ENCODE measurements at regions not wholly inside any gene's neighbourhood (a gene's known extent, or its start where the extent isn't known, plus 50 kb on each side); places are given as distances from the start of the nearest gene placed in this dataset.

GRCh38 chr12:47383942-47384341, 304.2 kb upstream of the AMIGO2 start:
- H3K27ac ChIP-seq: no peak overlapping the region
- no peak for TF ChIP-seq CTCF (IDR thresholded peaks at IDR 0.05)
- no peak for TF ChIP-seq ZFX (IDR thresholded peaks at IDR 0.05; ENCODE audit: borderline replicate concordance)

- no peak for TF ChIP-seq CTCF (IDR thresholded peaks at IDR 0.05)
- no peak overlapping the region for H3K27ac ChIP-seq
Measured at GRCh38 chr12:47382305-47382704, 302.5 kb upstream of the AMIGO2 start.

GRCh38 chr12:47378907-47379306, 299.1 kb upstream of the AMIGO2 start:
- no peak for TF ChIP-seq CTCF (IDR thresholded peaks at IDR 0.05)
- no peak for TF ChIP-seq ZFX (IDR thresholded peaks at IDR 0.05; ENCODE audit: borderline replicate concordance)
- no peak overlapping the region for H3K27ac ChIP-seq

- TF ChIP-seq ZFX (IDR thresholded peaks at IDR 0.05; ENCODE audit: borderline replicate concordance) (no peak), CTCF (IDR thresholded peaks at IDR 0.05) (no peak)
- no peak overlapping the region for H3K27ac ChIP-seq
Measured at GRCh38 chr12:47378222-47378582, 298.4 kb upstream of the AMIGO2 start.

GRCh38 chr12:47377414-47378221, 297.9 kb upstream of the AMIGO2 start:
- H3K27ac ChIP-seq: no peak overlapping the region

GRCh38 chr12:47376927-47377326, 297.2 kb upstream of the AMIGO2 start:
- TF ChIP-seq CTCF (IDR thresholded peaks at IDR 0.05): no peak
- no peak for TF ChIP-seq ZFX (IDR thresholded peaks at IDR 0.05; ENCODE audit: borderline replicate concordance)
- no peak overlapping the region for H3K27ac ChIP-seq

More at GRCh38 chr12:47377414-47378221, 297.9 kb upstream of the AMIGO2 start:
- TF ChIP-seq ZFX (IDR thresholded peaks at IDR 0.05; ENCODE audit: borderline replicate concordance): no peak
- no peak for TF ChIP-seq CTCF (IDR thresholded peaks at IDR 0.05)

GRCh38 chr12:47373554-47374150, 293.9 kb upstream of the AMIGO2 start:
- H3K27ac ChIP-seq: no peak overlapping the region
- TF ChIP-seq ZFX (IDR thresholded peaks at IDR 0.05; ENCODE audit: borderline replicate concordance) (no peak), CTCF (IDR thresholded peaks at IDR 0.05) (no peak)
